Right lobe of liver (tissue), 4 donors: ENCODE measurements at regions not wholly inside any gene's neighbourhood (a gene's known extent, or its start where the extent isn't known, plus 50 kb on each side); places are given as distances from the start of the nearest gene placed in this dataset.

ENCODE experiments used
- POLR2A ChIP-seq: fragments of 450-650 bp; IDR thresholded peaks from one replicate; pipeline ENCODE4 v1.6.1; 2017; ENCODE audit warnings: antibody characterized with exemption, mild to moderate bottlenecking
- TF ChIP-seq, protein P1 (sequence below), 4 donors: fragments of 200-600 bp in 3 of 4; fragments of 450-650 bp in 1 of 4; IDR thresholded peaks; one replicate each; pipeline versions ENCODE4 v1.5.1 to v1.8.0; 2016 to 2022; ENCODE audit warnings: antibody characterized with exemption in 4 of 4, mild to moderate bottlenecking in 2 of 4
- donor health status: DM: no; HTN: no; CAD: no.
- donor health status: DM: no; HTN: no; CAD: no.
- donor health status: DM: no; HTN: yes; CAD: no.

DNA sequence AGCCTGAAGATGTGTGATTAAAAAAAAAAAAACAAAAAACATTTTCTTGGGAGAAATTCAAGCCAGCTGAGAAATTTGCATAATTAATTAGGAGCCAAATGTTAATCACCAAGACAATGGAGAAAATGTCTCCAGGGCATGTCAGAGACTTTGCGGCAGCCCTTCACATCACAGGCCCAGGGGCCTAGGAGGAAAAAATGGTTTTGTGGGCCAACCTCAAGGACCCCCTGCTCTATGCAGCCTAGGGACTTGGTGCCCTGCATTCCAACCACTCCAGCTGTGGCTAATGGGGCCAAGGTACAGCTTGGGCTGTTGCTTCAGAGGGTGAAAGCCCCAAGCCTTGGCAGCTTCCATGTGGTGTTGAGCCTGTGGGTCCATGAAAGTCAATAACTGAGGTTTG is 241.9 kb upstream of the THUMPD2 start:
- TF ChIP-seq POLR2A = no peak
- TF ChIP-seq, protein P1, sequence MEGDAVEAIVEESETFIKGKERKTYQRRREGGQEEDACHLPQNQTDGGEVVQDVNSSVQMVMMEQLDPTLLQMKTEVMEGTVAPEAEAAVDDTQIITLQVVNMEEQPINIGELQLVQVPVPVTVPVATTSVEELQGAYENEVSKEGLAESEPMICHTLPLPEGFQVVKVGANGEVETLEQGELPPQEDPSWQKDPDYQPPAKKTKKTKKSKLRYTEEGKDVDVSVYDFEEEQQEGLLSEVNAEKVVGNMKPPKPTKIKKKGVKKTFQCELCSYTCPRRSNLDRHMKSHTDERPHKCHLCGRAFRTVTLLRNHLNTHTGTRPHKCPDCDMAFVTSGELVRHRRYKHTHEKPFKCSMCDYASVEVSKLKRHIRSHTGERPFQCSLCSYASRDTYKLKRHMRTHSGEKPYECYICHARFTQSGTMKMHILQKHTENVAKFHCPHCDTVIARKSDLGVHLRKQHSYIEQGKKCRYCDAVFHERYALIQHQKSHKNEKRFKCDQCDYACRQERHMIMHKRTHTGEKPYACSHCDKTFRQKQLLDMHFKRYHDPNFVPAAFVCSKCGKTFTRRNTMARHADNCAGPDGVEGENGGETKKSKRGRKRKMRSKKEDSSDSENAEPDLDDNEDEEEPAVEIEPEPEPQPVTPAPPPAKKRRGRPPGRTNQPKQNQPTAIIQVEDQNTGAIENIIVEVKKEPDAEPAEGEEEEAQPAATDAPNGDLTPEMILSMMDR (IDR thresholded peaks at IDR 0.05) = no peak
